ENCODE measurements at regions not wholly inside any gene's neighbourhood (a gene's known extent, or its start where the extent isn't known, plus 50 kb on each side); places are given as distances from the start of the nearest gene placed in this dataset.
A peak's percentile ranks its signal among the peaks of the same experiment; 100 is the strongest.

DNA sequence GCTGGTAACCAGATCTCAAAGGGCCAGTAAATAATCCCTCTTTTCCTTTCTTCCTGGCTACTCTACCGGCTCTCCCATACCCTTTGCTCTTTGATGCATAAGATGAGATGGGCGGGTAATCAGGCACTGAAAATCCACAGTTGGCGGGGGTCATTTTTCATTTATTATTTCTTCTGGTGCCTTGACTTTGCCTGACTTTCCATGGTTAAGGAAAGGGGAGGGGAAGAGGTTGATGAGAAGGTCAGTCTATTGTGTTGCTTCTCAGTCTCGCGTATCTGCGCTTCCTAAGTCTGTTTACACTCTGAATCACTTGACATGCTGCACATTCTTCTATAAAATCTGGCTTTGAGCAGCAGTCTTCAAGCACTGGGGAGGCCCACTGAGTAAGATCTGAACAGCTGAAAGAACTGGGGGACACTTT lies 121.1 kb upstream of the HDGFL1 start:
- H3K27ac ChIP-seq, result peak overlapping the region in 1 of 4 donors; percentile 1
- peaks cover 9 to 35% (median 23%) of the 10 kb centered on the region in 4 donors for H3K4me1 ChIP-seq
- no peaks in the 10 kb centered on the region for H3K9me3 ChIP-seq
- no peaks in the 10 kb centered on the region for H3K27me3 ChIP-seq
- no peak overlapping the region for H3K4me3 ChIP-seq
- WGBS, 2 donors, result 43 to 53% methylated on average over 6 of the region's 6 CpGs
- TF ChIP-seq, protein P1, sequence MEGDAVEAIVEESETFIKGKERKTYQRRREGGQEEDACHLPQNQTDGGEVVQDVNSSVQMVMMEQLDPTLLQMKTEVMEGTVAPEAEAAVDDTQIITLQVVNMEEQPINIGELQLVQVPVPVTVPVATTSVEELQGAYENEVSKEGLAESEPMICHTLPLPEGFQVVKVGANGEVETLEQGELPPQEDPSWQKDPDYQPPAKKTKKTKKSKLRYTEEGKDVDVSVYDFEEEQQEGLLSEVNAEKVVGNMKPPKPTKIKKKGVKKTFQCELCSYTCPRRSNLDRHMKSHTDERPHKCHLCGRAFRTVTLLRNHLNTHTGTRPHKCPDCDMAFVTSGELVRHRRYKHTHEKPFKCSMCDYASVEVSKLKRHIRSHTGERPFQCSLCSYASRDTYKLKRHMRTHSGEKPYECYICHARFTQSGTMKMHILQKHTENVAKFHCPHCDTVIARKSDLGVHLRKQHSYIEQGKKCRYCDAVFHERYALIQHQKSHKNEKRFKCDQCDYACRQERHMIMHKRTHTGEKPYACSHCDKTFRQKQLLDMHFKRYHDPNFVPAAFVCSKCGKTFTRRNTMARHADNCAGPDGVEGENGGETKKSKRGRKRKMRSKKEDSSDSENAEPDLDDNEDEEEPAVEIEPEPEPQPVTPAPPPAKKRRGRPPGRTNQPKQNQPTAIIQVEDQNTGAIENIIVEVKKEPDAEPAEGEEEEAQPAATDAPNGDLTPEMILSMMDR (IDR thresholded peaks at IDR 0.05), result no peak
- no peaks in the 10 kb centered on the region for H3K36me3 ChIP-seq
- DNase-seq (no peak), ATAC-seq (ENCODE audit: low FRiP score in 2 of 2) (no peak)

DNA sequence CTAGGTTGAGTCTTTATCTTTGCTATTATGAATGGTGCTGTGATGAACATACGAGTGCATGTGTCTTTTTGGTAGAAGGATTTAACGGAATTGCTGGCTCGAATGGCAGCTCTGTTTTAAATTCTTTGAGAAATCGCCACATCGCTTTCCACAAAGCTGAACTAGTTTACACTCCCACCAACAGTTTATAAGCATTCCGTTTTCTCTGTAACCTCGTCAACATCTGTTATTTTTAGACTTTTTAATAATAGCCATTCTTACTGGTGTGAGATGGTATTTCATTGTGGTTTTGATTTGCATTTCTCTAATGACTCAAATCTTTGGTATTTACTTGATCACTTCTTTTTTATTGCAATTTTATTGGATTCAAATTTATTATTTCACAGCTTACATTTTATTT lies 117.4 kb upstream of the HDGFL1 start:
- H3K27me3 ChIP-seq, result no peaks in the 10 kb centered on the region
- 91 to 92% methylated on average over 7 of the region's 7 CpGs for WGBS, 2 donors
- no peak for DNase-seq
- TF ChIP-seq, protein P1 (IDR thresholded peaks at IDR 0.05), result no peak
- TF ChIP-seq EP300 (IDR thresholded peaks at IDR 0.05), result no peak
- H3K4me1 ChIP-seq, result peaks cover 4 to 20% (median 17%) of the 10 kb centered on the region in 4 donors
- no peaks in the 10 kb centered on the region for H3K36me3 ChIP-seq
- H3K9me3 ChIP-seq, result no peaks in the 10 kb centered on the region
- H3K4me3 ChIP-seq, result no peak overlapping the region
- no peak overlapping the region for H3K27ac ChIP-seq
- no peak for ATAC-seq (ENCODE audit: low FRiP score in 2 of 2)

DNA sequence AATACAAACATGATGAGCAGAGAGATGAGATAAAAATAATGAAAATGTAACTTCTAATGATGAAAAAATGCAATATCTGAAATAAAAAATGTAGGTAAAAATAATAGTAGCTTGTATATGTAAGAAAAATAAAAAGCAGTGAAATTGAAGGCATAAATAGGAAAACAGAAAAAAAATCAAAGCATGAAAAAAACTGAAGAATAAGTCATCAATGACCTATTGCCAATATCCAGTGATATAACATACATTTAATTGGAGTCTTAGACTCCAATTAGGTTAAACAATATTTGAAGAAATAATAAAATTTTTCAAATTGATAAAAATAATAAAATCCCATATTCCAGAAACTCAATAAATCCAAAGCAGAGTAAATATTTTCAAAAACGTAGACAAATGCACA lies 114.0 kb upstream of the HDGFL1 start:
- TF ChIP-seq, protein P1 (IDR thresholded peaks at IDR 0.05), result no peak
- TF ChIP-seq POLR2A (IDR thresholded peaks at IDR 0.05), result no peak
- no peak for TF ChIP-seq POLR2AphosphoS5 (IDR thresholded peaks at IDR 0.05)
- TF ChIP-seq EP300 (IDR thresholded peaks at IDR 0.05), result no peak
- no peaks in the 10 kb centered on the region for H3K27me3 ChIP-seq
- H3K4me1 ChIP-seq, result no peaks in the 10 kb centered on the region
- no peak overlapping the region for H3K27ac ChIP-seq
- no peaks in the 10 kb centered on the region for H3K9me3 ChIP-seq
- no peaks in the 10 kb centered on the region for H3K36me3 ChIP-seq
- DNase-seq (no peak), ATAC-seq (ENCODE audit: low FRiP score in 2 of 2) (no peak)
- 85 to 93% methylated on average over 1 of the region's 1 CpG for WGBS, 2 donors
- H3K4me3 ChIP-seq, result no peak overlapping the region

DNA sequence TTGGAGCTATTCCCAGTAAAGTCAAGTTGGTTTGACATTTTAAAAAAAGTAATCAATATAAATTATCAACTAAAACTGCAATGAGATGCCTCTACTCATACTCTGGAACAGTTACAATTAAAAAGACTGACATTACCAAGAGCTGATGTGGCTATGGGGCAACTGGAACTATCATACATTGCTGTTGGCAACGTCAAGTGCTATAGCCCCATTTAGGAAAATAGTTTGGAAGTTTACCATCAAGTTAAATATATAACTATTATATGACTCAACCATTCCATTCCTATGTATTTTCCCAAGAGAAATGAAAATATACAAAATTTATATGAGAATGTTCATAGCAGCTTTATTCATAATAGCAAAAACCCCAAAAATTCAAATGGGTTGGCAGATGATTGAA lies 111.4 kb upstream of the HDGFL1 start:
- ATAC-seq (ENCODE audit: low FRiP score in 2 of 2), result no peak
- H3K4me1 ChIP-seq, result no peaks in the 10 kb centered on the region
- TF ChIP-seq POLR2AphosphoS5 (IDR thresholded peaks at IDR 0.05), result no peak
- no peak for TF ChIP-seq EP300 (IDR thresholded peaks at IDR 0.05)
- TF ChIP-seq, protein P1 (IDR thresholded peaks at IDR 0.05), result no peak
- no peak for TF ChIP-seq POLR2A (IDR thresholded peaks at IDR 0.05)
- no peaks in the 10 kb centered on the region for H3K36me3 ChIP-seq
- no peaks in the 10 kb centered on the region for H3K9me3 ChIP-seq
- H3K27ac ChIP-seq, result no peak overlapping the region
- no peak for DNase-seq
- no peak overlapping the region for H3K4me3 ChIP-seq
- WGBS, 2 donors, result 90 to 97% methylated on average over 1 of the region's 1 CpG
- H3K27me3 ChIP-seq, result no peaks in the 10 kb centered on the region

DNA sequence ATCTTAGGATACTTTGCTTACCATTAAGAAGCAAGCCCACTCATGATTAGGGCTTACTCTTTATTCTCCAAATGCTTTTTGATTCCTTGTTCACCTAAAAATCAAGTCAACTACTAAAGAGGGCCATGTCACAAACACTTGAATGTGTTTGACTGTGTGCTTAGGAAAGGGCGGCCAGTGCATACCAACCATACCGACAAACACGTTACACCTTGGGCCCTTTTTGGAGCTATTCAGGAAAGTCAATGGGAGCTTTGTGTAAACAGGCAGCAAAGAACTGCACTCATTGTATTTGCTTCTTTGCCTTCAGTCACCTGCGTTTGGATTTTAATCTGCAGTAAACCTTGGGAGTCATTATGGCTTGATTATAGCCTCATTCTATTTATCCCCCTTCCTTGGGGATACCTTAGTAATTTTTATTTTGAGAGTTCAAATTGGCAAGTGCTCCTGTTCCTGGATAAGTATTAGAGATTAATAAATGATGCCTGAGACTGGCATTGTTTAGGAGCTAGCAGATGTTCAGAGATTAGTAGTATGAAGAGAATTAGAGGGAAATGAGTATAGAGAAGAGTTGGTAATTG lies 102.6 kb upstream of the HDGFL1 start:
- Histone ChIP-seq H3K9me3 (no peaks in the 10 kb centered on the region), H3K4me3 (no peak overlapping the region), H3K27me3 (no peaks in the 10 kb centered on the region), H3K27ac (peak overlapping the region in 2 of 4 donors; percentile 23 to 43), H3K4me1 (peaks cover 16 to 27% (median 19%) of the 10 kb centered on the region in 4 donors), H3K36me3 (no peaks in the 10 kb centered on the region)
- 53 to 67% methylated on average over 4 of the region's 4 CpGs for WGBS, 2 donors
- TF ChIP-seq POLR2AphosphoS5 (IDR thresholded peaks at IDR 0.05), result no peak
- TF ChIP-seq POLR2A (IDR thresholded peaks at IDR 0.05), result no peak
- peak in 1 of 4 donors; percentile 10 for TF ChIP-seq EP300 (IDR thresholded peaks at IDR 0.05)
- ATAC-seq (ENCODE audit: low FRiP score in 2 of 2) (peak; percentile 56 to 83), DNase-seq (peak in 1 of 2 donors; percentile 46)

Data from upper lobe of left lung (tissue), 6 donors.